CD4-positive, alpha-beta T cell (primary cell): ENCODE measurements at regions not wholly inside any gene's neighbourhood (a gene's known extent, or its start where the extent isn't known, plus 50 kb on each side); places are given as distances from the start of the nearest gene placed in this dataset.

ENCODE experiments used
- ATAC-seq: fragments of 200-7000 bp; cut with Tn5 transposase; one replicate; pipeline ENCODE4 v1.10.0; 2022; ENCODE audit warnings: mild to moderate bottlenecking; ENCODE audit not compliant: poor library complexity
- CTCF ChIA-PET: fragments of 350-600 bp; sonication (Branson Sonifier 250); formaldehyde crosslinking; loops from one replicate; lab custom pipeline; 2021; ENCODE audit warnings: antibody characterized with exemption, inconsistent platforms; lab: Charles Lee
- POLR2A ChIA-PET: fragments of 350-600 bp; sonication (Branson Sonifier 250); formaldehyde crosslinking; loops from one replicate; lab custom pipeline; 2021; ENCODE audit warnings: antibody characterized with exemption, inconsistent platforms; lab: Charles Lee
- DNase-seq, 14 experiments: peaks; one replicate each; pipeline ENCODE4 v3.0.0-alpha.2; 2013 to 2020; ENCODE audit warnings: mixed read lengths in 2 of 14
- H3K27ac ChIP-seq, 2 donors: one replicate each; pipeline versions ENCODE4 v1.5.1 to v1.7.0; 2013; ENCODE audit warnings: low read length in 2 of 2, low read depth in 1 of 2, mild to moderate bottlenecking in 1 of 2
- H3K27me3 ChIP-seq, 2 experiments: 1 replicate in 1 of 2; 2 replicates in 1 of 2; pipeline versions ENCODE4 v1.6.1 to v1.7.0; 2013; ENCODE audit warnings: low read length in 2 of 2, control low read depth in 1 of 2, mild to moderate bottlenecking in 1 of 2, moderate library complexity in 1 of 2; ENCODE audit not compliant: insufficient read depth in 2 of 2, control insufficient read depth in 1 of 2
- H3K36me3 ChIP-seq: one replicate; pipeline ENCODE4 v1.6.1; 2013; ENCODE audit warnings: low read length, control low read depth; ENCODE audit not compliant: insufficient read depth
- H3K4me1 ChIP-seq: one replicate; pipeline ENCODE4 v1.6.1; 2013; ENCODE audit warnings: low read length, control low read depth; ENCODE audit not compliant: insufficient read depth
- H3K4me3 ChIP-seq: one replicate; pipeline ENCODE4 v1.5.1; 2013; ENCODE audit warnings: mild to moderate bottlenecking, low read length, moderate library complexity
- H3K9me3 ChIP-seq, 2 experiments: 1 replicate in 1 of 2; 2 replicates in 1 of 2; pipeline versions ENCODE4 v1.6.1 to v1.7.0; 2013; ENCODE audit warnings: low read length in 2 of 2, mild to moderate bottlenecking in 2 of 2, control low read depth in 1 of 2, moderate library complexity in 1 of 2; ENCODE audit not compliant: control insufficient read depth in 1 of 2, insufficient read depth in 1 of 2
- H3K27ac Mint-ChIP-seq: one replicate; pipeline ENCODE4 v1.8.0; 2020; ENCODE audit warnings: mixed read lengths
- H3K27me3 Mint-ChIP-seq: one replicate; pipeline ENCODE4 v1.8.0; 2021; ENCODE audit warnings: mixed read lengths
- H3K36me3 Mint-ChIP-seq: one replicate; pipeline ENCODE4 v1.8.0; 2021; ENCODE audit warnings: low read depth, mixed read lengths
- H3K4me1 Mint-ChIP-seq: one replicate; pipeline ENCODE4 v1.8.0; 2021; ENCODE audit warnings: low read depth, mixed read lengths
- H3K4me3 Mint-ChIP-seq: one replicate; pipeline ENCODE4 v1.8.0; 2020; ENCODE audit warnings: mild to moderate bottlenecking, mixed read lengths
- H3K9me3 Mint-ChIP-seq: one replicate; pipeline ENCODE4 v1.8.0; 2020; ENCODE audit warnings: mixed read lengths
- CTCF ChIP-seq: fragments of 200-600 bp; IDR thresholded peaks from one replicate; pipeline ENCODE4 v1.8.0; 2022; ENCODE audit warnings: antibody characterized with exemption, mild to moderate bottlenecking
- intact Hi-C, 2 experiments: fragments of 100-400 bp; cut with DNase I in 1 of 2; cut with micrococcal nuclease in 1 of 2; formaldehyde crosslinking; loops; one replicate each; pipeline versions ENCODE4 v1.15.1 to v1.9.0; 2023 to 2025; cut with DNase I, micrococcal nuclease

GRCh38 chr5:35339616-35340100 is 109.4 kb upstream of the PRLR start:
- Mint-ChIP-seq H3K36me3 (no peaks in the 10 kb centered on the region), H3K9me3 (peaks cover 2% of the 10 kb centered on the region), H3K27me3 (peaks cover 10% of the 10 kb centered on the region), H3K27ac (no peak overlapping the region), H3K4me1 (no peaks in the 10 kb centered on the region), H3K4me3 (no peak overlapping the region)
- POLR2A ChIA-PET, result no interaction called here
- DNase-seq (no peak), ATAC-seq (no peak)
- Histone ChIP-seq H3K27me3 (peaks cover 0 to 4% of the 10 kb centered on the region in 2 experiments), H3K4me1 (no peaks in the 10 kb centered on the region), H3K36me3 (no peaks in the 10 kb centered on the region), H3K27ac (no peak overlapping the region), H3K9me3 (no peaks in the 10 kb centered on the region), H3K4me3 (no peak overlapping the region)
- intact Hi-C loops, result no loop called here
- CTCF ChIA-PET, result interaction anchor here (1.0 kb wide), 1 partner anchor 9 kb away, joined by 3 read pairs; no protein-coding TSS in a partner anchor
- TF ChIP-seq CTCF, result no peak

- Histone ChIP-seq H3K27ac (no peak overlapping the region), H3K4me1 (no peaks in the 10 kb centered on the region), H3K36me3 (no peaks in the 10 kb centered on the region), H3K27me3 (peaks cover 0 to 4% of the 10 kb centered on the region in 2 experiments), H3K4me3 (no peak overlapping the region), H3K9me3 (no peaks in the 10 kb centered on the region)
- intact Hi-C loops, result no loop called here
- ATAC-seq, result no peak
- TF ChIP-seq CTCF, result no peak
- Mint-ChIP-seq H3K36me3 (no peaks in the 10 kb centered on the region), H3K27ac (no peak overlapping the region), H3K9me3 (peaks cover 2% of the 10 kb centered on the region), H3K4me1 (no peaks in the 10 kb centered on the region), H3K27me3 (peaks cover 10% of the 10 kb centered on the region), H3K4me3 (no peak overlapping the region)
- DNase-seq, result no peak
- ChIA-PET POLR2A (no interaction called here), CTCF (interaction anchor here (1.0 kb wide), 1 partner anchor 9 kb away, joined by 3 read pairs; no protein-coding TSS in a partner anchor)
These were observed 108.7 kb upstream of the PRLR start for GRCh38 chr5:35339006-35339405.

- Histone ChIP-seq H3K4me1 (no peaks in the 10 kb centered on the region), H3K27me3 (peaks cover 0 to 4% of the 10 kb centered on the region in 2 experiments), H3K27ac (no peak overlapping the region), H3K9me3 (no peaks in the 10 kb centered on the region), H3K4me3 (no peak overlapping the region), H3K36me3 (no peaks in the 10 kb centered on the region)
- H3K9me3 Mint-ChIP-seq, result no peaks in the 10 kb centered on the region
- TF ChIP-seq CTCF, result no peak
- H3K27ac Mint-ChIP-seq, result no peak overlapping the region
- H3K36me3 Mint-ChIP-seq, result no peaks in the 10 kb centered on the region
- DNase-seq, result no peak
- no peak for ATAC-seq
- H3K4me3 Mint-ChIP-seq, result no peak overlapping the region
- peaks cover 10% of the 10 kb centered on the region for H3K27me3 Mint-ChIP-seq
- POLR2A ChIA-PET, result no interaction called here
- CTCF ChIA-PET, result no interaction called here
- no peaks in the 10 kb centered on the region for H3K4me1 Mint-ChIP-seq
- intact Hi-C loops, result no loop called here
These were observed 107.8 kb upstream of the PRLR start for GRCh38 chr5:35338157-35338453.
